GM13976 (cell line): ENCODE measurements at regions not wholly inside any gene's neighbourhood (a gene's known extent, or its start where the extent isn't known, plus 50 kb on each side); places are given as distances from the start of the nearest gene placed in this dataset.

Experiments used
- DNase-seq: peaks from one replicate; pipeline ENCODE4 v3.0.0; 2012; ENCODE audit warnings: low spot score
- CTCF ChIP-seq: IDR thresholded peaks from 2 replicates; pipeline ENCODE4 v1.5.1; 2012; ENCODE audit warnings: borderline replicate concordance, mild to moderate bottlenecking; ENCODE audit not compliant: insufficient read depth; ENCODE audit errors: extremely low read depth, missing control alignments, control extremely low read depth
- in situ Hi-C: fragments of 300-500 bp; cut with MboI; formaldehyde crosslinking; loops from one replicate; pipeline ENCODE4 v1.12.0; 2022; ENCODE audit warnings: low sequenced_read_pairs, mixed read lengths, inconsistent platforms; ENCODE audit not compliant: unreplicated experiment

- no peak for TF ChIP-seq CTCF
- in situ Hi-C loops: no loop called here
- DNase-seq: no peak
Observed at GRCh38 chr2:58308435-58308834, 67.3 kb upstream of the FANCL start.

GRCh38 chr2:58304843-58305242, 63.7 kb upstream of the FANCL start:
- TF ChIP-seq CTCF: no peak
- DNase-seq: no peak
- in situ Hi-C loops: no loop called here

GRCh38 chr2:58299123-58299522, 58.0 kb upstream of the FANCL start:
- no peak for TF ChIP-seq CTCF
- in situ Hi-C loops: no loop called here
- no peak for DNase-seq

- in situ Hi-C loops: no loop called here
- DNase-seq: no peak
- no peak for TF ChIP-seq CTCF
Observed at GRCh38 chr2:58293056-58293455, 51.9 kb upstream of the FANCL start.

GRCh38 chr2:58291726-58292438, 50.8 kb upstream of the FANCL start:
- DNase-seq: no peak
- in situ Hi-C loops: no loop called here
- no peak for TF ChIP-seq CTCF
